ENCODE measurements at regions not wholly inside any gene's neighbourhood (a gene's known extent, or its start where the extent isn't known, plus 50 kb on each side); places are given as distances from the start of the nearest gene placed in this dataset.
A peak's percentile ranks its signal among the peaks of the same experiment; 100 is the strongest.

DNA sequence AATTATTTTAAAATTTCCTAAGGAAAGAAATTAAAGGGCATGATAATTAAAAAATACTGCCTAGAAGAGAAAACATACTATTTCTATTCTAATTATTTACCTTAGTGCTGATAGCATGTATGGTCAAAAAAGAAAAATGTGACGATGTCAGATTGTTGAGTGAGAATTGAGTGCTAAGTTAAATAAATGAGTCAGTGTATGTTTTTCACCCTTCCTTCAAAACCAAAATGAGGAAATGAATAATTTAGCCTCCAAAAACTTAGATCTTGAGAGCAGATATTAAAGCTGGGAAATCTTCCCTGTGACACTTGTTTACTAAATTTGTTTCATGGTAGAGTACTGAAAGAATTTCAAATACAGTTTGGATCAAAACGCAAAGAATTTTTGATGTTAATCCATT lies 58.6 kb upstream of the NYAP2 start:
- DNase-seq, result no peak

DNA sequence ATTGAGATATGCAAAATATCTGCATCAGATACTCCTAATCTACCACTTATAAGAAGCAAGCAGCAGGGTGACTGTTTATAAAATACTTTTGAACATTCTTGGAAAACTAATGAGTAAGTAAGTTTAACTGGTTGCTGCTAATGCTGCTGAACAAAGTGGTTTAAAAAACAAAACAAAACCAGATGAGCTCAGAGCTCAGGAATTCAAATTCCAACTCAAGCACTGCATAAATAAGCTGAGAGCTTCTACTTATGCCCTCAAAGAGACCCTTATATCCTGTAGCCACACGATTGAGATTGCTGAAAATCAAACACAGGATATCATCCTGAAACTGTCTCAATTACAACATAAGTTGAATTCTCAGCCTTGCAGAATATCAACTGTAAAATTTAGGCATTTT lies 62.3 kb upstream of the NYAP2 start:
- no peak for DNase-seq

DNA sequence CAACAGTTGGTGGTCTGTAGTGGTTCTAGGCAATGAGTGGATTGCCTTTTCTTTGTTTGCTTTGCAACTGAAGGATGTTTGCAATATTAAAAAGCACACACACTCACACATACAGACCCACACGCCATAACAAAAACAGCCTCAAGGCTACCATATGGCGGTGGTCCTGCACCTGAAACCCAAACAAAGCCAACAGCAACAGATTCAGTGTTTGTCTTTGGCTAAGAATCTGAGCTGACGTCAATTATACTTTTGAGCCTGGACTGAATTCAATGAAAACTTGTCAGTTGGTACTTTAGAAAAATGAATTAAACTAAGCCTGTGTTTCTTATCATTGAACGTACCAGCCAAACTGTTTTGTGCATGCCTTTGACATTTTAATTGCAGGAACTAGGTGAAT lies 65.0 kb upstream of the NYAP2 start:
- DNase-seq, result no peak

DNA sequence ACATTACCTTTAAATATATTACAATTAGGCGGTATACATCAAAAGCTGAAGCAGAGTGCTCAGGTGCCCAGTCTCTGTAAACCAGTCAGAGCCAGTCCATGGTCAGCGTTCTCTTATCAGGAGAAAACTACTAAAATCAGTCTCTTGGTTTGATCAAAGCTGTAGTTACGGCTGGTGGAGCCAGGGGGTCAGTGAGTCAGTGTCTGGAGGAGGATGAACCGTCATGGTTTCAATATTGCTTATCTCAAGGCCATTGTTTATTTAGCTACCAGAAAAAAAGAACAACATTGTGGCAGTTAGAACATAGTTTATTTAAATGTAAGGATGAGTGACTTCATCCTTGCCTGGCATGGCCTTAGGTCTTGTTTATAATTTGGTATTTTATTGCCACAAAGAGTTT lies 71.3 kb upstream of the NYAP2 start:
- no peak for DNase-seq

DNA sequence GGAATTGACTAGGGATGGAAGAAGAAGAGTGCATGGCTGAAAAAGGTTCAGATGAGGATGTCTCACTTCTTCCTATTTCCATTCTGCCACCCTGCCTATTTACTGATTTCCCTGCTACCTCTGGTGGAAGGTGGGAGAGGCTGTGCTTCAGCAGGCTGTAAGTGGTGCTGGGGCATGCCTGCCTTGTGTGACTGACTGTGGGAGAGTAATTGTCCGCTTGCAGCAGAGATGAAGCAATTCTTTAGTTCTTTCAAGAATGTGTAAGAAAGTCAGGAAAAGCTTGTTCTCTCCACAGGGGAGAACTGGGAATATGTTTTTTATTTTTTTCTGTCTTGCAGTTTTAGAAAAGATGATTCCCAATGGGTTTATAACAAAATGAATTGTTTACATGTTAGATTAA lies 72.5 kb upstream of the NYAP2 start:
- no peak for DNase-seq

DNA sequence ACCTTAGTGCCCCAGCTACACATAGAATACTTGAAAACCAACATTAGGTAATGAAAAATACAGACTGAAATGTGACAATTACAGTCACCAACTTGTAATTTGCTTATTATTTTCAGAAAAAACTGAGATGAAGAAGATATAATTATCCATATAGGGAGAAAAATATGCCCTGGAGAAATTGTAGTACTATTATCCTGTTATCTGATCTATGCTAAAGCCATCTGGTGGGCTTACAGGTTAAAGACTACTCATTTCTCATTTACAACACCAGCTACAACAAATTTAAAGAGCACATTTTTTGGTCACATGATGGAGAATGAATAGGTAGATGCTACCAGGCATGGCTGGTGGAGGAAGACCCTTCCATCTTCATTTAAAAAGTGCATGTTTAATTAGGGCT lies 79.6 kb upstream of the NYAP2 start:
- no peak for DNase-seq

DNA sequence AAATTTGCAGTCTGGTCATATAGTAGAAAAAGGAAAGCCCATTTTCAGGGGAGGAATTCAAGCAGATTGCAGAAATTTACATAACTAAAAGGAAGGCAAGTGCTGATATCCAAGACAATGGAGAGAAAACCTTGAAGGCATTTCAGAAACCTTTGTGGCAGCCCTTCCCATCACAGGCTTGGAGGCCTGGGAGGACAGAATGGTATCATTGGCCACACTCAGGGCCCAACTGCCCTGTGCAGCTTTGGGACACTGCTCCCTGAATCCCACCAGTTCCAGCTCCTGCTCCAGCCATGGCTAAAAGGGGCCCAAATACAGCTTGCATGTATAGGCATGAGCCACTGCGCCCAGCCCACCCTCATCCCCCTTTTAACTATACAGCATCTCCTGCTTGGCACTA lies 81.1 kb upstream of the NYAP2 start:
- no peak for DNase-seq

DNA sequence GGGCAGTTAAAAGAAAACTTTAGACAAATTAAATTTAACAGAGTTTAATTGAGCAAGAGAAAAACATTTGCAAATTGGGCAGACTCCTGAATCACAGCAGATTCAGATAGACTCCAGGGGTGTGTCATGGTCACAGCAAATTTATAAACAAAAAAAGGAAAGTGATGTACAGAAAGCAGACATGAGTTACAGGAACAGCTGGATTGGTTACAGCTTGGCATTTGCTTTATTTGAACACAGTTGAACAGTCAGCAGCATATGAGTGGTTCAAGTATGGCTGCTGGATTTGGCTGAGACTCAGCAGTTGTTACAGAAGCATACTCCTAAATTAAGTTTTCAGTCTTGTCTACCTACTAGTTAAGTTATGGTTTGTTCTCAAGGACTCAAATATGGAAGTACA lies 82.3 kb upstream of the NYAP2 start:
- DNase-seq, result no peak

DNA sequence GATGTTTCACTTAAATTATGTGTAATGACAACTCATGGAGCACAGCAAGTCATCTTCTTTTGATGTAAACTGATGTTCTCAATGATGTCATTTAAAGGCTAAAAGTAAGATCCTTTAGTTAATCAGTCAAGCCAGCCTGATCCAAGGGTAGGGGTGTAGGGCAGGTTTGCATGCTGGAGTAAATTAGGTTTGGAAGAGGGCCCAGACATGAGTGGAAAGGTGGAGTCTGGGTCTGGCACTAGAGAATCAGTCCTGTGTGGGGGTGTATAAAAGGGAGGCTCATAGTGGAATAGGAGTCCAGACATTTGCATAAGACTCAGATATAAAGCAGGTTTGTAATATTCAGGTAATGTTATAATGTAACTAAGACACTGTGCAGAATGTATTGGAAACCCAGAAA lies 88.8 kb upstream of the NYAP2 start:
- no peak for DNase-seq

DNA sequence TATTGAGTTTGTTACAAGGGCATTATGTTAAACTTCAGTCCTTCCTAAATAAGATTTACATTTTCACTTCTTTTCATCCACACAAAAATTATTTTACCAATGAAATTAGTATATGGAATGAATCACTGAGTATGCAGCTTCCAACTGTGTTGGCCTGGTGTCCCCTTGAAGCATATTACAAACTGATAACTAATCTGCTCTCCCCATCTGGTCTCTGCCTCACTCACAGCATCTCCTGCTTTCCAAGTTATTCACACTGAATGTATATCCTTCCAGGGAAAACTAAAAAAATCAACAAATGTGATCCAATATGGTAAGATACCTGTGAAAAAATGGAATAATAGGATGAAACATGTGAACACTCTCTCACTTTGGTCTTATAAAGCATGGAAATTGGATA lies 90.0 kb upstream of the NYAP2 start:
- no peak for DNase-seq

DNA sequence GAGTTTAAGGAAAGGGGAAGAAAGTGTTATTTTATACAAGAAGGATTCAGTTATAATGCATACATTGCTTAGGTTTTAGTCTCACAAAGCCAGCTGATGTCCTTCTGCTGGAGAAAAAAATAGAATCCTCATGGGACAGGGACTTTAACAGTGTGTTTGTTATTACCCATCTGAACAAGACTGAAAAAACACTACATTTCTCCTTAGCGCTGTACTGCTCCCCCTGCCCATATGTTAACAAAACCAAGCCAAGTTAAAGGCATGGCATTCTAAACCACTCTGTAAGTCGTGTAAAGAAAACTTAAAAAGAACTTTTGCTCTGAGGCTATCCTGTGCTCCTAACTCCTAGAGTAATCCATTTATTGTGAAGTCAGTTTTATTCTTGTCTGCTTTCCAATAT lies 102.6 kb upstream of the NYAP2 start:
- DNase-seq, result no peak

DNA sequence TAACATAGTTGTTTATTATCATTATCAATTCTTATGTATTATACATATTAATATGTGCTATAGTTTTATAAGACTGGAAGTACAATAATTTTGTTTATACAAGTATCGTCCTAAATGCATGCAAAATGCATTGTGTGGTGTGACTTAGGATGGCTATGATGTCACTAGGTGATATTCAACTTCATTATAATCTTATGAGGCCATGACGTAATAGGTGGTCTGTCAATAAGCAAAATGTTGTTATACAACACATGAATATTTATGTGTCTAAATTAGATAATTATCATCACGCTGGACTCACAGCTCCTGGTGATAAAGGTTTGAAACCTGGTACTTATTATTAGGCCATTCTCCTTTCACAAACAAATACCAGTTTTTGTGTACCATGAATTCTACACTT lies 104.4 kb upstream of the NYAP2 start:
- no peak for DNase-seq

DNA sequence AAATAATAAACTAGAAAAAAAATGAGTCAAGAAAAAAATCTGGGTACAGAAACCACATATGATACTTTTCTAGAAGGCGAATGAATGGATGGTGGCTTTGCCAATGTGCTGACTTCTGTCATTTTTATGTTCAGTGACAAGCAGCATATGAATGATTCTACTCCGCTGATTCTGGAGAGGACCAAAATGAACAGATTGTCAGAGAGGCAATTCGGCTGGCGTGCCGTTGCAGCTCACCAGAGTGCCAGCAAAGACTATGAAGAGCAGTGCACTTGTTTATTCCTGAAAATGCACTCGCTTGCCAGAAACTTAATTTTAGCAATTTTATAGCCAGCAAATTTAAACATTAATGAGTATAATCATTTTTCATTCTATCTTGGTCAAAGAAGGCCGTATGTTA lies 105.9 kb upstream of the NYAP2 start:
- DNase-seq, result no peak

DNA sequence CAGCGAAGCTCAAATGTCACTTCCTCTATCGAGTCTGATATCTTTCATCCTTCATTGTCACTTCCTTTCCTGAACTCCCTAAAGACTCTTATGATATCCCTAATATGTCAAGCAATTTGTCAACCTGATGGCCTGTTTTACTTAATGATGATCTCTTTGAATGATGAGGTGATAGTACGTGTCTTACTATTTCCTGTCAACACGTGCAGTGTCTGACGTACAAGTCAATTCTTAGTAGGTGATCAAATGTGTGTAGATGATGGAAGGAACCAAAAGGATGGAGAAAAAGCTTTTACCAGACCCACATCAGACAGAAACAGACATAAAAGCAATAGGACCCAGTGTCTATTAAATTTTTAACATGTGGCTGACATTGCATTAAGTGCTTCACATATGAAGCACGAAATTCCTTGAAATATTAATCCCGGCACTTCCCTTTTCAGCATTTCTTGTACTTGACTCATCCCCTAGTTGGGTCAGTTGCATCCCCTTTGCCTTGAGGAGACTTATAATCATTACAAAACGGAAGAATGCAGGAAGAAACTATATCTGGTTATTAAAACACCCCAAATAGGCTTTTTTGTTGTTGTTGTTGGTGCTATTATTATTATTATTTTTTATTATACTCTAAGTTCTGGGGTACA lies 108.6 kb upstream of the NYAP2 start:
- no peak for DNase-seq

DNA sequence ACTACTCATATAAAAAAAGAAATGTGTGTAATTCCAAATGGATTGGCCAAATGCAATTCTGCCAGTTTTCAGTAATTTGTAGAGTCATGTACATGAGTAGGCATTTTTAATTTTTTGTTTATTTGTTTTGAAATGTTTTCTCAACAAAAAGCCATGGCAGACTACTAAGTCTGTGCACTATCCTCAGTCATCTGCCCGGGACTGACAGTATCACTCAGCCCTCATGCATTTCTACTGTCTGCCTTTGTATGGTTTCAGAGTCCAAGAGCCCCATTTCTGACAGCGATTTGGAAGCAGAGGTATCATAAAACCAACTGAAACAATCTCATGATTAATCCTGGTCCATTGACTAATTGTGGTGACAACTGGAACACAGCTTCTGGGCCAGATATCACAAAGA lies 109.9 kb upstream of the NYAP2 start:
- DNase-seq, result no peak

DNA sequence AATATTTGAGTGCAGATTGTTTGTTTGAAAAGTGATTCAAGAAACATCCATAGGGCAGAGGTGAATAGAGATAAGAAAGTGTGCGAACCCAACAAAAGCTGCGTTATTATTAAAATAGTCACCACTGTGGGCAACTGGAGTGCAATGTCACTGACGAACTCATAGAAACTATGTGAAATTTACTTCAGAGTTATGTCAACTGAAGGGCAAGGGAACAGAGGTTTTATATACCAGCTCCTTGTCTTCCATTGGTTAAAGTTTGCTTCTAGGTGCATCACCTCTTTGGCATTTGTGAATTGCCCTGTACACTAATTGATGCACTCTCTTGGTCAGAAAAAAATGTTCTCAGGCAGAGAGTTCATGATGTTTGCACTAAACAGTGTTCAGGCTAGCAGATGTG lies 110.5 kb upstream of the NYAP2 start:
- no peak for DNase-seq

DNA sequence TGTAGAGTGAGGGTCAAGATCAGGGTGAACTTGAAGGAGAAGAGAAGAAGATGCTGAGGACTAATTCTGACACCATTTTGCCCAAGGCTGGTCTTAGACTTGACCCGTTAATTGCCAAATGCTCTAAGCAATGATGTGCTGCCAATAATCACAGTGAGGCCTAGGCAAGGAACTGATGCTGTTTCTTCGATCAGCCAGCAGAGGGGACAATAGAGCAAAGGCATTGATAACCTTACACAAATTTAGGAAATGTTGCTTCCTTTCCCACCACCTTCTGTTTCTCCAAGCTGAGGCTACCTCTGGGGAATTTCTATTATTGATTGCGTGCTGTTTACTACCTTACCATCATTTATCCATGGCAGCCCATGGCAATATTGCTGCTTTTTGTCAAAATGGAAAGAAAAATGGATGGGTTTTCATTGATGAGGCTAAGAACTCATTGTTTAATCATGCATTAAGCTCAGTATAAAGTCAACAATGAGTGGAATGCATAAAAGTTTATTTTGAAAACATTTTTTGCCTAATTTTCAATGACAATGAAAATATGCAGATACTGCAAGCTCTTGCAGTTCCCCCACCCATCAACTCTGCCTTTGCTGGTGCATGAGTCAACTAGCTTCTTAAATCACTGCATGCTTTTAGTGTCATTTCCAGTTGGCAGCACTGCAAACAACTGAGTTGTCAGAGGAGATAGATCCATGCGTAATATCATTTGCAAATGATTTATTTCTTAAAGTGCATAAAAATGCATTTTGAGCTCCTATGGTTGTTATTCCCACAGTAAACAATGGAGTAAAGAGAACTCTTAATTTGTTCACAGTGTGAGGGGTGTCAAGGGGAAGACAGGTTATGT lies 116.4 kb upstream of the NYAP2 start:
- DNase-seq, result peak in 1 of 2 experiments; percentile 15

DNA sequence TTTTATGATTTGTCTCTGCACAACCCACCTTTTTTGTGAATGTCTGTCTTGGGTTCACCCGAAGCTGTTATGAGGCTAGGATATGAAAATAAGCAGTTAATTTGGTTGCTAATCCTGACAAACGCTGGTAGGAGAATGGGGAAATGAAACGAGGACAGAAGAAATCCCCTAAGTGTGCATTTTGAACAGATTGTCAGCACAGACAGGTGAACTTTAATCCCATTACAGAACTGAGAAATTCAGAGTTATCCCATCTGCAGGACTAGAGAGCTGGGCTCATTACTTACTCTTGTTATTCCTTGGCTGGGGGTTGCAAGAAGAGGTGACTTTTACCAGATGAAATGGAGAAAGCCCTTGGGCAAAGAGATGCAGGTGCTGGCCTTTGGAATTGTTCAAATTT lies 123.3 kb upstream of the NYAP2 start:
- no peak for DNase-seq

DNA sequence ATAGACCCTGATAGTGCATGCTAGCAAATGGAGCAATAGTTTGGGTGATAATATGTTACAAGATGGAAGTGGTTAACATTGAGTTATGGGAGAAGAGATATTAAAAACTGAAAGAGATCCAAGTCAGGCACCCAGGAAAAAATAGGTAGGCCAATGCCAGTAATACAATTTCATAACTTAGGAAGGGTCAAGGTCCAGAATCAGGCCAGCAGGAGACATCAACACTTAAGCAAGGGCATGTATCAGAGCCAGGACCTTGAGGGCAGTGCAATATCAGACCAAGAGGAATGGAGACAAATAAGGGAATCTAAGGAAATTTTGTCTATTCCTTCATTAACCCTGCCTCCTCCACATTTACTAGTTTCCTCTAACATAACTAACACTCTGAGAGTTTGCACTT lies 124.1 kb upstream of the NYAP2 start:
- DNase-seq, result no peak

DNA sequence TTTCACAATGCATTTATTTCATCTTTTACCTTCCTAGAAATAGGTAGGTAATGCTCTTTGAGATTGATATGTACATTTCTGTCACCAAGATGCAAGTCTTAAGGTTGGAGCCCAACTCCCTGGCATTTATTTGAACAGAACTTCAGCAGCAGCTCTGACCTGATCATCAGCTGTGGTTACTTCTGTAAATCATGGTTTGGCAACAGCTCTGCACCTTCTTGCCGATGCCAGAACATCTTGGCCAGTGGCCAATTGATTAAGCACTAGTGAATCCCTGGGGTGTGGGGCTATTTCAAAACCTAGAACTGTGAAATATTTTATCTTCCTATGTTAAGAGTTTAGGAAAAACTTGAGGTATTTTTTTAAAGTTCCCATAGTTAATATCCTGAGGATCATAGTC lies 124.8 kb upstream of the NYAP2 start:
- DNase-seq, result no peak

DNA sequence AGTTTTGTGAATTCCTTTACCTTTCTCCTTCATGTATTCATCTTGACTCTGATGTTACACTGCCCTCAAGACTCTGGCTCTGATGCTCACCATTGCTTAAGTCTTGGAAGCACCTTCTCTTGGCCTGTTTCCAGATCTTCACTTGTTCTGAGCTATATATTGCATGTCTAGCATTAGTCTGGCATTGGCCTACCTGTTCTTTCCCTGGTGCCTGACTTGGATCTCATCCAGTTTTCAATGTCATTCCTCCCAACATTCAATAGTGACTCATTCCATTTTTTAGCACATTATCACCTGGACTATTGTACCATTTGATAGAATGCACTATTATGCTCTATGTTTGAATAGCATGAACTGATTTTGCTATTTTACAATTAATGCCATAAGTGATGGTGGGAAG lies 127.3 kb upstream of the NYAP2 start:
- DNase-seq, result no peak

DNA sequence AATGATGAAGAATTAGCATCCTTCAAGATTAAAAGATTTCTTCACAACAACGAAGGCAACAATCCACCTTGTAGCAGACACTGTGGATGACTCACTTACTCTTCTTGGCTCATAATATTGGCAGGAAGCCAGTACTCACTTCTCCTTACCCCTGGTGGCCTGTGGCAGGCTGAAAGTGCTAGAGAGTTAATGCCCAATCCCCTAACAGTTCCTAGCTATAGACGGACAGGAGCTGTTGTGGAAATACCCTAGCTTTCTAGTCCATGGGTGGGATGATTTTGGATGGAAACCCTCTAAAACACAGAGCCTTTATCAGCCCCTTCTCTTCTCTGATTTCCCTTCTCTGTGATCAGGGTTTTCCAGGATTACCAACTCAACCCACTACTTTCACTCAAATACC lies 128.6 kb upstream of the NYAP2 start:
- DNase-seq, result no peak

DNA sequence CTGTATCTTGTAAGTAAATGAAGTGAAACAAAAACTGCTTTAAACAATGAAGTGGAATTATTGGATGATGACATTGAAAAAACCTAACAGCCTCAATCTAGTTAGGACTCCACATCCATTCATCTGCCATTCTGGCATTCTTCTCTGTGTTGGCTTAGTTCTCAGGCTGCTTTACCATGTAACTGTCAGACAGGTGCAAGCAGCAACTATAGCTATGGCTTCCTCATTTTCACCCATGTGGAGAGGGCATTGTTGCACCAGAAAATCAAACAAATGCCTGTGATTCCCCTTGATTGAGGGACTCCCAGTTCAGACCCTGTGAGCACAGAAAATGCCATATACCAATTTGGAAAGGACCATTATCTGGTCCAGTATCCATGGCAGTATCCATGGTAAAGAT lies 129.5 kb upstream of the NYAP2 start:
- DNase-seq, result no peak

DNA sequence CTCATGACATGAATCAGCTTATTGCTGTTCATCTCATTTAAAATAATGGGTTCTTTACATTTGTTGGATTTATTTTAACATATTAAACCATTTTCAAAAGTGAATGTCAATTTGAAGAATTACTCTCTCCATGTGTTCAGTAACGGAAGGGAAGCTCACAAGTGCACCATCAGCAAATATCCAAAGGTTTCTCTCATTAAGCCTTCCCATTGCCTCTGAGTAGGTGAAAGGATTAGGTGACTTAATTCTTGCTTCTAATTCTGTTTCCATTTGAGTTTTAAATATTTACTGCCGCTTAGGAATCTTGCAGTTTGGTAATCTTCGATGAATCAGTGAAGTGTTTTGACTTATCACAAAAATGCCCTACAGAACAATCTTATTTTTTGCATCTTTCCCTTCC lies 145.1 kb upstream of the NYAP2 start:
- DNase-seq, result no peak

DNA sequence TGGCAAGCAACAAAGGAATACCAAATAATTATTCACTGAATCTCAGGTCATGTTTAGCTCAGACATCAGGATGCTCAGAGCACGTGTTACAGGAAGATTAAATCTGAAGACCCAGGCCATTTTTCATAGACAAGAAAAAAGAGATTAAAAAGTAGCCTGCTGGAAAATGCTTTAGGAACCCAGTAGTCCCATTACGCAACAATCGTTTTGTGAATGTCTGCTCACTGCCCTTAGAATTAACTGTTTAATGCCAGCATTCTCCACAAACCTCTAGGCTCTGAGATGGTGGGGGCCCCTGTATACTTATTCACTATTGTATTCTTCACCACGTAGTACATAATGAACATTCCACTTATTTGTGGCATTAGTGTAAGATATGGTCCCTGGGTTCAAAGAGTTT lies 154.6 kb upstream of the NYAP2 start:
- no peak for DNase-seq

Data from NCI-H526 (cell line).